HUES48 (cell line): ENCODE measurements at regions not wholly inside any gene's neighbourhood (a gene's known extent, or its start where the extent isn't known, plus 50 kb on each side); places are given as distances from the start of the nearest gene placed in this dataset.

ENCODE experiments used
- H3K27ac ChIP-seq: one replicate; pipeline ENCODE4 v1.7.0; 2013; ENCODE audit warnings: low read depth, low read length, inconsistent platforms
- H3K27me3 ChIP-seq: 2 replicates; pipeline ENCODE4 v1.6.1; 2013; ENCODE audit warnings: mild to moderate bottlenecking, low read length; ENCODE audit not compliant: control insufficient read depth, insufficient read depth
- H3K36me3 ChIP-seq: 2 replicates; pipeline ENCODE4 v1.6.1; 2013; ENCODE audit warnings: low read length; ENCODE audit not compliant: control insufficient read depth, insufficient read depth
- H3K4me1 ChIP-seq: 2 replicates; pipeline ENCODE4 v1.6.1; 2013; ENCODE audit warnings: mild to moderate bottlenecking, low read length; ENCODE audit not compliant: control insufficient read depth, insufficient read depth
- H3K4me3 ChIP-seq: 2 replicates; pipeline ENCODE4 v1.5.1; 2013; ENCODE audit warnings: mild to moderate bottlenecking, low read depth, low read length
- H3K9ac ChIP-seq: 2 replicates; pipeline ENCODE4 v1.6.1; 2013; ENCODE audit warnings: mild to moderate bottlenecking, low read depth, low read length, moderate library complexity
- H3K9me3 ChIP-seq: 2 replicates; pipeline ENCODE4 v1.6.1; 2013; ENCODE audit warnings: low read length; ENCODE audit not compliant: control insufficient read depth, insufficient read depth

DNA sequence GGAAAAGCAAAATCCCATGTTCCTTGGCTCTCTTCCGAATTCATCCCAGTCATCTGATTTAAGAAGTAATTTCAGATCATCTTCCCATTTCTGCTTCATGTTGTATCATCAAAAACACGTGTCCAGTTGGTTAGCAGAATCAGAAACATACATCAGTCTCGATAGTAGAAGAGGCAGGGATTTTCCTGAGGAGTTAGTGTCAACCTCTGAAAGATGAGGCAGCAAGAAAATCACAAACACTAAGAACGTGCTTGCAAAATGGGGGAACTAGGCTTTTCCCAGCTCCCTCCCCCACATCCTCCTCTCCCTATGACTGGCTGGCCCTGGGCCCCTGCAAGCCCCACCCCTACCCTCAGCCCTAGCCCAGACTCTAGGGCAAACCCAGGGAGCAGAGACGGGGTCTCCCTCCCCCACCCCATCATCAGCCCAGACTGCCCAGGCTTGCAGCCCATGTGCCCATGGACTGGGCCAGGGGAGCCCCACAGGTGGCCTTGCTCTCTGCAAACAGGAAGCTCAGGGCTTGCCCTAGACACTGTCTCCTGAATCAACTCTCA lies 161.0 kb upstream of the ID2 start:
- H3K4me3 ChIP-seq: no peak overlapping the region
- H3K27ac ChIP-seq: no peak overlapping the region
- no peaks in the 10 kb centered on the region for H3K27me3 ChIP-seq
- H3K4me1 ChIP-seq: 0 out of 2 replicates have a peak, but pooled peaks cover 3% of the 10 kb centered on the region
- H3K9ac ChIP-seq: no peak overlapping the region
- H3K9me3 ChIP-seq: no peaks in the 10 kb centered on the region
- no peaks in the 10 kb centered on the region for H3K36me3 ChIP-seq

DNA sequence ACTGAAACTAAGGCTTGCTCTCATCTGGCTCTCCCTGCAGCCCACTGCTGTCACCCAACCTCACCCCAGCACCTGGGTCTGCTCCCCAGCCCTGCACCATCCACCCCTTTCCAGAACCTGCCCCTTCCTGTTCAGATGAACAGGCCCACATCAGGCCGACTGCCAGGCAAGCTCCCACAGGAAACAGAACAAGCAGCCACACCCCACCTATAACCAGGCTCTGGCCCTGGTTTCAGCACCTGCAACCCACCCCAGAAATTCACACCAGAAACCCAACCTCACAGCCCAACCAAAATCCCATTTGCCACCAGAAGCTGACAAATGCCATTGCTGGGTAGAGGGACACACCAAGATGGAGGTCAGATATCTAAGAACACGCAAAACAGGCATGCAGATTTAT lies 159.2 kb upstream of the ID2 start:
- H3K4me1 ChIP-seq: peaks cover 12% of the 10 kb centered on the region; the same call in 1 of the 2 replicates
- no peak overlapping the region for H3K9ac ChIP-seq
- H3K27me3 ChIP-seq: no peaks in the 10 kb centered on the region
- H3K4me3 ChIP-seq: no peak overlapping the region
- H3K9me3 ChIP-seq: no peaks in the 10 kb centered on the region
- no peak overlapping the region for H3K27ac ChIP-seq
- H3K36me3 ChIP-seq: no peaks in the 10 kb centered on the region

DNA sequence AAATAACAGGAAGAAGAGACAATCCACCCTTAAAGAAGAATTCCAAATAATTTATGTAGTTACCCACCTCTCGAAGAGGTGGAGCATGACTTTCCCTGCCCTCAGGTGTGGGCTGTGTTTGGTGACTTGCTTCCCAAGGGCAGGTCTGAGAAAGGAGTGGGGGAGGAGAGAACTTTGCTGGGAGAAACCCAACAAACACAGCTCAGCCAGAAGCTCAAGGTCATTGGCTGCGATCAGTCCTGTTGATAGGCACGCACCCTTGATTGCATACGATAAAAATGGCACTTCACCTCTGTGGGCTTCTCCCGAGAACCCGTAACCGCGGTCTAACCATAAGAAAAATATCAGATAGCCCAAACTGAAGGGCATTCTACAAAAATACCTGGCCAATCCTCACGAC lies 157.5 kb upstream of the ID2 start:
- Histone ChIP-seq H3K27me3 (no peaks in the 10 kb centered on the region), H3K36me3 (no peaks in the 10 kb centered on the region), H3K4me3 (no peak overlapping the region), H3K4me1 (peaks cover 12% of the 10 kb centered on the region; the same call in 1 of the 2 replicates), H3K9me3 (no peaks in the 10 kb centered on the region), H3K9ac (no peak overlapping the region), H3K27ac (no peak overlapping the region)

DNA sequence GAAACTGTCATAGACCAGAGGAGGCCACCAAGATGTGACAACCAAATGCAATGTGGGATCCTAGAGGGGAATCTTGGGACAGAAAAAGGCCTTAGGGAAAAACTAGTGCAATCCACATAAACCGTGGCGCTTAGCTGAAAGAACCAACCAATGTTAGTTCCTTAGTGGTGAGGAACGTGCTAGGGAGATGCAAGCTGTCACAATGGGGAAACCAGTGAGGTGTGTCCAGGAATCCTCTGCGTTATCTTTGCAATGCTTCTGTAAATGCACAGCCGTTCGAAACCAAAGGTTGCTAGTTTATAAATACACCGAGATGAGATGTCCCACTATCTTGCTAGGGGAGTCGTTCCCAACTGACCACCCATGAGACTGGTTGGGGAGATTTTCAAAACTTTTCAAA lies 157.0 kb upstream of the ID2 start:
- Histone ChIP-seq H3K36me3 (no peaks in the 10 kb centered on the region), H3K4me3 (no peak overlapping the region), H3K9me3 (no peaks in the 10 kb centered on the region), H3K27me3 (no peaks in the 10 kb centered on the region), H3K27ac (no peak overlapping the region), H3K9ac (no peak overlapping the region), H3K4me1 (peaks cover 12% of the 10 kb centered on the region; the same call in 1 of the 2 replicates)

DNA sequence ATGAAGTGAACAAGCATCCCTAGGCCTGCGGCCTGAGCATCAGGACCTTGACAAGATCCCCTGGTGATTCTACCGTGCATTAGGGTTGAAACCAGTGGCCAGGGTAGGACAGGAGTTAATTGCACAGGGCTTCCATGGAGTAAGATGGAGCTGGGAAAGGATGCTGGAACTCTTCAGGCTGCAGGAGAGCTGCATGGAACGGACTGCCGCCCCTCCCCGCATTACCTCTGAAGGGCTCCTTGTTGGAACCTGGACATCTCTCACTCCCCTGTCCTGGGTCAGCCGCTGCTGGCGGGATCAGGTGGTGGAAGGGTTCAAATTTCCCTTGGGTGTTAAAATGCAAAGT lies 156.6 kb upstream of the ID2 start:
- Histone ChIP-seq H3K27ac (no peak overlapping the region), H3K4me1 (peaks cover 12% of the 10 kb centered on the region; the same call in 1 of the 2 replicates), H3K9ac (no peak overlapping the region), H3K9me3 (no peaks in the 10 kb centered on the region), H3K4me3 (no peak overlapping the region), H3K27me3 (no peaks in the 10 kb centered on the region), H3K36me3 (no peaks in the 10 kb centered on the region)

DNA sequence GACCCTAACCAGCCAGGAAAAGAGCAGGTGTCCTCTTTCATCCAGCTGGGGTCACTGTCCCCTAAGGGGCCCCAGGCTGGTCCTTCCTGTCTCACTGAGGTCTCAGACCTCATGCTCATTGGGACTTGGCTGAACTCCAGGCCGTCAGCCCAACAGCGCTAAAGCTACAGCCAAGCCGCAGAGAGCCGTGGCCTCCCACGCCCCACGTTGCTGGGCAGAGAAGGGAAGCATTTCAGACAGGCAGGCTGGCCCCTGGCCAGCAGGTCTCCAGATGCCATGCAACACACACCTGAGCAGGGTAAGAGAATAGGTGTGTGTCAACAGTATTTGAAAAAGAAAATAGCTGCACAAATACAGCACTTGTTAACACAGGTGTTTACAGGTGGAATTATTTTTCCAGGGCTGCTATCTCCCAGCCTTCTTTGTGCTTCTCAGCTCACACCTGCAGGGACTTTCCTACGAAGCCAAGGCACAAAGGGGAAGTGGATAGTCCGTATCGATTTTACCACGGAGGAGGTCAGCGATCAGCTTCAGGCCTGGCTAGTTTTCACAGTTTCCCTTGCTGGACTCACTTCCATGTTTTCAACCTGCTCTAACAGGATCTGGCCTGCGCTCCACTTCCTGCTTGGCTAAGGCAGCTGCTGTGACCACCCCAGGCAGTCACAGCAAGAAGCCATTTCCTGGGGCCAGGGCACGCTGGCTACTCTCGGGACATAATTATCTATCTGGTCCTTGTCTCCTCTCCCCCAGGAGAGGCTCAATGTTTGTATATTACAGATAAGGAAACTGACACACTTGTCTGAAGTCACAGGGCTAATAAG lies 156.1 kb upstream of the ID2 start:
- Histone ChIP-seq H3K9ac (no peak overlapping the region), H3K27me3 (no peaks in the 10 kb centered on the region), H3K4me3 (no peak overlapping the region), H3K9me3 (no peaks in the 10 kb centered on the region), H3K4me1 (peaks cover 12% of the 10 kb centered on the region; the same call in 1 of the 2 replicates), H3K27ac (no peak overlapping the region), H3K36me3 (no peaks in the 10 kb centered on the region)

DNA sequence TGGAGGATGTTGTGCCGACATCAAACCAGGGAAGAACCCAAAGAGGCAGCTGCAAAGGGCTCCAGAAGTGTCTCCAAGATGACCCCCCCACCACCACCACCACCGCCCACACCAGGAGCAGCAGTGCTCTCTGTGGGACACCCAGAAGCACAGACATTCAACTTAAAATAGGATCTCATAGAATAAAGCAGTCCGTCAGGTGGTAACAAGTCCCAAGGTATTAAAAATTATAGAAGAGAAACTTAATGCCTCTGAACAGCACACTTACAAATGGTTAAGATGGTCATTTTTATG lies 155.5 kb upstream of the ID2 start:
- Histone ChIP-seq H3K9ac (no peak overlapping the region), H3K9me3 (peaks cover 3% of the 10 kb centered on the region; the same call in 1 of the 2 replicates), H3K4me1 (peaks cover 12% of the 10 kb centered on the region; the same call in 1 of the 2 replicates), H3K4me3 (no peak overlapping the region), H3K27ac (no peak overlapping the region), H3K27me3 (no peaks in the 10 kb centered on the region), H3K36me3 (no peaks in the 10 kb centered on the region)

DNA sequence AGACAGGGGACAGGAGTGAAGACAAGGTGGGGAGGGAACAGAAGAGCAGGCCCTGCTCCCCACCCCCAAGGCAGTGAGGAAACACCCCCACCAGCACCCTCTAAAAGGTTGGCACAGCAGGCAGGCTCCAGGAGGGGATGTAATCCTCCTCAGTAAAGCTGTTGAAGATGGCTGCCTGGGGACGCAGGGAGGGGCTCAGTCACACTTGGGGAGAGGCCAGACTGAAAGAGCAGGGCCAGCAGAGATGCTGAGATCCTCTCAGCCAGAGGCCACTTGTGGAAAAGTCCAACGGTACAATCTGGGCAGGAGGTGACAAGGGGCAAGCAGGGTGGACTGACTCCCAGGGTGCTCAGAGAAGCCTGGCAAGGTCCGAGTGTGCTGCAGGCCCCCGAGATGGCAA lies 154.8 kb upstream of the ID2 start:
- no peak overlapping the region for H3K27ac ChIP-seq
- no peak overlapping the region for H3K9ac ChIP-seq
- H3K4me3 ChIP-seq: no peak overlapping the region
- no peaks in the 10 kb centered on the region for H3K36me3 ChIP-seq
- no peaks in the 10 kb centered on the region for H3K27me3 ChIP-seq
- peaks cover 12% of the 10 kb centered on the region; the same call in 1 of the 2 replicates for H3K4me1 ChIP-seq
- peaks cover 7% of the 10 kb centered on the region; the same call in 1 of the 2 replicates for H3K9me3 ChIP-seq

DNA sequence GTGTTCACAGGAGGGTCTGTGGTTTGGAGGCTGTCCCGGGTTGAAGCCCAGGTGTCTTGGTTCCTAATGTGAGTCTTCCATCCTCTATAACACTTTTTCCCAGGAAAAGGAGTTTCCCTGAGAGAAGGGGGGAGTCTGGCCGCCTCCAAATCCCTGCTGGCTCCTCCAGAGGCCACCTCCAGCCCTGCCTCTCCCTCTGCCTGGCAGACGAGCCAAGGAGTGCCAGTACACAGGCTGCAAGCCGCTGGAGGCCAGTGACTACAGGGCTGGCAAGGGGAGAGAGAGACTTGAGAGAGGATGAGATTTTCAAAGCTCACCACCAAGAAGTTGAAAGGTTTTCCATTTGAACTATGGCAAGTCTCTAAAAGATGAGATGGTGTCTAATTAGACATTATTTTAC lies 154.2 kb upstream of the ID2 start:
- Histone ChIP-seq H3K4me1 (peaks cover 12% of the 10 kb centered on the region; the same call in 1 of the 2 replicates), H3K4me3 (no peak overlapping the region), H3K9ac (no peak overlapping the region), H3K27ac (no peak overlapping the region), H3K9me3 (peaks cover 7% of the 10 kb centered on the region; the same call in 1 of the 2 replicates), H3K27me3 (no peaks in the 10 kb centered on the region), H3K36me3 (no peaks in the 10 kb centered on the region)

DNA sequence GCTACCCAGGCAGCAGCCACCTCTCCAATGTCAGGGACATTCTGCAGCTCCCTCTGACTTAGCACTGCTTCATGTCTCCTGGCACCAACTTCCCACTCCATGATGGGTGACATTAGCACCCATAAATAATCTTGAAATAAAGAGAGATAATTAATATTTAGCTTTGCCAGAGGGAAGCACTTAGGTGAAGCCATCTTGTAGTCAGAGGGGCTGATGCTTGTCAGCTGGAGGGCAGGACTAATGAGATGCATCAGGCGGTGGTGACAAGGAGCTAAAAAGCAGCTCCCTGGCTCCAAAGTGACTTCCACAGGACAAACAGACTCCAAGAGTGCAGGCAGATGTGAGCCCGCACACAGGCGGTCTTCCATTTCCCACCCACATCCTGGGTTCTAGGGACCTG lies 153.0 kb upstream of the ID2 start:
- H3K4me1 ChIP-seq: peaks cover 12% of the 10 kb centered on the region; the same call in 1 of the 2 replicates
- H3K27ac ChIP-seq: no peak overlapping the region
- H3K9me3 ChIP-seq: peaks cover 7% of the 10 kb centered on the region; the same call in 1 of the 2 replicates
- H3K36me3 ChIP-seq: no peaks in the 10 kb centered on the region
- H3K4me3 ChIP-seq: no peak overlapping the region
- H3K9ac ChIP-seq: no peak overlapping the region
- no peaks in the 10 kb centered on the region for H3K27me3 ChIP-seq

DNA sequence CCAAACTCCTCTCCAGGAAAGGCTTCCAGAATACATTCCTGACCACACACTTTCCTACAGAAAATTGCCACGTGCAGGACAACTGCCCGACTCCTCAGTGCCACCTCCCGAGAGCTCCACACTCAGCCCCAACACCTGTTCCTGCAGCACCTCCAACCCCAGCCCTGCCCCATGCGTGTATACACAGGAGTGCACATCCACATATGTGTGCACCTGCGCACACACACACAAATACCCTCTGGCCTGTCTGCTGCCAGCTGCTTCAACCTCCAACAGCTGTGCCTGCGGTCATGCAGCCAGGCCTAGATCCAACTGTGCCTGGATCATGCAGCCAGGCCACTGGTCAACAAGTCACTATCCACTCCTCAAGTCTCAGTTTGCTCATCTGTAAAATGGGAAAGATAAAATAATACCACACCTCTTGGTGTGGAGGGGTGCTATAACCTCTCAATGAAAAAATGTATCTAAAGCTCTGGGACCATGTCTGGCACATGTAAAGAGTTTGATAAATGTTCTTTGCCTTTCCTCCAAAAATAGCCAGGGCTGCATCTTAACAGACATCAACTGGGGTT lies 152.1 kb upstream of the ID2 start:
- Histone ChIP-seq H3K4me3 (no peak overlapping the region), H3K9me3 (peaks cover 7% of the 10 kb centered on the region; the same call in 1 of the 2 replicates), H3K27me3 (no peaks in the 10 kb centered on the region), H3K9ac (no peak overlapping the region), H3K4me1 (peaks cover 12% of the 10 kb centered on the region; the same call in 1 of the 2 replicates), H3K27ac (no peak overlapping the region), H3K36me3 (no peaks in the 10 kb centered on the region)
